ENCODE measurements at regions not wholly inside any gene's neighbourhood (a gene's known extent, or its start where the extent isn't known, plus 50 kb on each side); places are given as distances from the start of the nearest gene placed in this dataset.

DNA sequence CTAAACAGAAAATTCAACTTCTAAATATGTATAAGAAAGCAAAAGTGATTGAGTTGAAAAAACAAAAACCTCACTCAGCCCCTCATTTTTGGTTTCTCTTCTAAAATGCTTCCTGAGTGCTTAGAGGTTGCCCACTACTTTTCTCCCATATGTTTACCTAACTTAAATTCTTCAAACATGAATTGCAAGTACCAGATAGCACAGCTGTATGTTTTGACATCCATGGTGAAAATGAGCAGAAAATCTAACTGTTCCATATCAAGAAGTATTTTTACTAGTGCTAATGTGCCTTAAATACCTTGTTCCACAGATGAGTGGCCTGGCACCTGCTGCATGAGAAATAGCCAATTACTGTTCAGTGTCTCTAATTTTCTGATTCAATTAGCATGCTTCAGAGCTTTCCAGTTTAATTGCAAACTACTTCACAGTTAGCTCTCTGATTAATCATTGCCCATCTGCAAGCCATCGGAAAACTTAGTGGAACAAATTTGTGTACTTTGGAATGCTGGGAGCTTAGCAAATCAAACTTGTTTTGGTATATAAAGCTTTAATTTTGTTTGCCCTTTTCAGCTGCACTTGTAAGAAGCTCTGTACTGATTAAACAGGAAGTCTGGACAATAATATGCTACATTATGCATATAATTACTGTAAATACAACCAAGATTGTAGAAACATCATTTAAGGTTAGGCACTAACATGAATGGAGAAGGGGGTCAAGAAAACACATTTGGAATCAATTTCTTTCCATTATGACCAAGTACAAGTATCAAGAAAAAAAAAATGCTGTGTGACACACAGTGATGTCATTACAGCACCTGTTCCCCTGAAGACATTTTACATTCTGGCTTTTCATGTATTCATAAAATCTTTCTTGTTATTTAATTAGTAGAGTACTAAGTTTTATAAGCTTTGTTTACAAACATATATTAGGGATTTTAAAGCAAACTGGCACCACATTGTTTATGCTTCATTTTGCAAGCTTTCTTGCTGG, 65.6 kb downstream of the POU5F2 start:
- TF ChIP-seq, protein P1, sequence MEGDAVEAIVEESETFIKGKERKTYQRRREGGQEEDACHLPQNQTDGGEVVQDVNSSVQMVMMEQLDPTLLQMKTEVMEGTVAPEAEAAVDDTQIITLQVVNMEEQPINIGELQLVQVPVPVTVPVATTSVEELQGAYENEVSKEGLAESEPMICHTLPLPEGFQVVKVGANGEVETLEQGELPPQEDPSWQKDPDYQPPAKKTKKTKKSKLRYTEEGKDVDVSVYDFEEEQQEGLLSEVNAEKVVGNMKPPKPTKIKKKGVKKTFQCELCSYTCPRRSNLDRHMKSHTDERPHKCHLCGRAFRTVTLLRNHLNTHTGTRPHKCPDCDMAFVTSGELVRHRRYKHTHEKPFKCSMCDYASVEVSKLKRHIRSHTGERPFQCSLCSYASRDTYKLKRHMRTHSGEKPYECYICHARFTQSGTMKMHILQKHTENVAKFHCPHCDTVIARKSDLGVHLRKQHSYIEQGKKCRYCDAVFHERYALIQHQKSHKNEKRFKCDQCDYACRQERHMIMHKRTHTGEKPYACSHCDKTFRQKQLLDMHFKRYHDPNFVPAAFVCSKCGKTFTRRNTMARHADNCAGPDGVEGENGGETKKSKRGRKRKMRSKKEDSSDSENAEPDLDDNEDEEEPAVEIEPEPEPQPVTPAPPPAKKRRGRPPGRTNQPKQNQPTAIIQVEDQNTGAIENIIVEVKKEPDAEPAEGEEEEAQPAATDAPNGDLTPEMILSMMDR (IDR thresholded peaks at IDR 0.05; ENCODE audit: insufficient read depth, low read depth, low read length), result no peak
- no peak for TF ChIP-seq EZH2 (IDR thresholded peaks at IDR 0.05; ENCODE audit: insufficient read depth, low read length)
